ENCODE measurements at regions not wholly inside any gene's neighbourhood (a gene's known extent, or its start where the extent isn't known, plus 50 kb on each side); places are given as distances from the start of the nearest gene placed in this dataset.

DNA sequence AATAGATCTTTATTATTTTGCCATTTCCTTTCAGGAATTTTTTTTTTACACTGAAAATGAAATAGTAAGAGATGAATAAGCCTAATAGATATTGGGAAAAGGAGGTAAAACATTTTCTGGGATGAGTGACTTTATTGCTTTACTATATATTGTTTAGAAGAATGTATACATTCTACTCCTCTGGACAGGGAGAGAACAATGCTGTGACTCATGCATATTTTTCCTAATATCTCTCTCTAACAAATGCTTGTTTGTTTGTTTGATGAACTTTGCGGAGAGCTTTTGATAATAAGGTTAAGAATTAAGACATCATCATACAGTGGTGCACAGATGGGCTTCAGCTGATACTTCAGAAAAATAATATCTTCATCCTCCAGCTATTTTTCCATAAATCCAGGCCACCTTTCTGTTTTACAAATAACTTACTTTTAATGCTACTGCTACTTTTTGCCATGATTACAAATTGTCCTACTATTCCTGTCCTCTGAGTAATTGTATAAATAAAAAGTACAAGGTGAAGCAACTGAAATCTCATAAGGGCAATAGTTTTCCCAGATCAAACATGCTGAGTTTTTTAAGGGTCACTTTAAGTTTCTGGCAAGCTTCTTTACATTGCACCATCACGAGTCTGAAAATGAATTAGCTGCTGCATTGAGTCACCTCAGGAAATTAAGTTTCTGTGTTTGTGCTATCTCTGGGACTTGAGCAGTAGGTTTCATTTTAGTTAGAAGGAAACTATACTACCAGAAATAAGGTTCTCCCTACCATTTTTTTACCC is 207.3 kb upstream of the POT1 start:
- Histone ChIP-seq H3K4me3 (no peak overlapping the region), H3K4me1 (no peaks in the 10 kb centered on the region), H3K36me3 (no peaks in the 10 kb centered on the region), H3K9me3 (replicated peaks) (no peaks in the 10 kb centered on the region), H3K27ac (replicated peaks) (no peak overlapping the region), H3K27me3 (ENCODE audit: low read depth) (no peaks in the 10 kb centered on the region)
- no peak for DNase-seq
- TF ChIP-seq, protein P1, sequence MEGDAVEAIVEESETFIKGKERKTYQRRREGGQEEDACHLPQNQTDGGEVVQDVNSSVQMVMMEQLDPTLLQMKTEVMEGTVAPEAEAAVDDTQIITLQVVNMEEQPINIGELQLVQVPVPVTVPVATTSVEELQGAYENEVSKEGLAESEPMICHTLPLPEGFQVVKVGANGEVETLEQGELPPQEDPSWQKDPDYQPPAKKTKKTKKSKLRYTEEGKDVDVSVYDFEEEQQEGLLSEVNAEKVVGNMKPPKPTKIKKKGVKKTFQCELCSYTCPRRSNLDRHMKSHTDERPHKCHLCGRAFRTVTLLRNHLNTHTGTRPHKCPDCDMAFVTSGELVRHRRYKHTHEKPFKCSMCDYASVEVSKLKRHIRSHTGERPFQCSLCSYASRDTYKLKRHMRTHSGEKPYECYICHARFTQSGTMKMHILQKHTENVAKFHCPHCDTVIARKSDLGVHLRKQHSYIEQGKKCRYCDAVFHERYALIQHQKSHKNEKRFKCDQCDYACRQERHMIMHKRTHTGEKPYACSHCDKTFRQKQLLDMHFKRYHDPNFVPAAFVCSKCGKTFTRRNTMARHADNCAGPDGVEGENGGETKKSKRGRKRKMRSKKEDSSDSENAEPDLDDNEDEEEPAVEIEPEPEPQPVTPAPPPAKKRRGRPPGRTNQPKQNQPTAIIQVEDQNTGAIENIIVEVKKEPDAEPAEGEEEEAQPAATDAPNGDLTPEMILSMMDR (IDR thresholded peaks at IDR 0.05; ENCODE audit: borderline replicate concordance): no peak
- intact Hi-C loops (cut with micrococcal nuclease): no loop called here

DNA sequence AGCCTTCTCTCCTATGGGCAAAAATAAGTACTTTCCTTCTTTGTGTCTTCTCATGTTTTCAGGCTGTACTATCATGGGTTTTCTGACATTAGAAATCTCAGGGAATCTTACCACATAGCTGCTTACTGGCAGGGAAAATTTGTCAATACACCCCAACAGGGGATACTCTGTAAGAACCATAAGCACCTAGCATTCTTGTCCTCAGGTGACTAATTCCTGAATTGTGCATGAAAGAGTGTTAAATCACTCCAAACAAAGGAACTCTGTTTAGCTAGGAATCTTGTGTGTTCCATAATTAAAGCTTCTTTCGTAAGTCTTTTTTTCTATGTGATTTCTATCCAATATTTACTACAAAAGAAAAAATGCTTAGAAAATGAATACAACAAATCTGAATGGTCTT is 206.7 kb upstream of the POT1 start:
- intact Hi-C loops (cut with micrococcal nuclease): no loop called here
- Histone ChIP-seq H3K27me3 (ENCODE audit: low read depth) (no peaks in the 10 kb centered on the region), H3K27ac (replicated peaks) (no peak overlapping the region), H3K4me3 (no peak overlapping the region), H3K4me1 (no peaks in the 10 kb centered on the region), H3K9me3 (replicated peaks) (no peaks in the 10 kb centered on the region), H3K36me3 (no peaks in the 10 kb centered on the region)
- no peak for DNase-seq
- TF ChIP-seq, protein P1 (IDR thresholded peaks at IDR 0.05; ENCODE audit: borderline replicate concordance): no peak

GRCh38 chr7:125130173-125130572 is 200.5 kb upstream of the POT1 start:
- Histone ChIP-seq H3K27ac (replicated peaks) (no peak overlapping the region), H3K4me1 (no peaks in the 10 kb centered on the region), H3K4me3 (no peak overlapping the region), H3K9me3 (replicated peaks) (no peaks in the 10 kb centered on the region), H3K27me3 (ENCODE audit: low read depth) (no peaks in the 10 kb centered on the region), H3K36me3 (no peaks in the 10 kb centered on the region)
- TF ChIP-seq, protein P1 (IDR thresholded peaks at IDR 0.05; ENCODE audit: borderline replicate concordance): no peak
- DNase-seq: no peak
- intact Hi-C loops (cut with micrococcal nuclease): no loop called here

- Histone ChIP-seq H3K4me3 (no peak overlapping the region), H3K9me3 (replicated peaks) (no peaks in the 10 kb centered on the region), H3K27me3 (ENCODE audit: low read depth) (no peaks in the 10 kb centered on the region), H3K36me3 (no peaks in the 10 kb centered on the region), H3K4me1 (no peaks in the 10 kb centered on the region), H3K27ac (replicated peaks) (no peak overlapping the region)
- intact Hi-C loops (cut with micrococcal nuclease): no loop called here
- no peak for DNase-seq
- TF ChIP-seq, protein P1 (IDR thresholded peaks at IDR 0.05; ENCODE audit: borderline replicate concordance): no peak
Observed at GRCh38 chr7:125127304-125127703, 197.7 kb upstream of the POT1 start.

DNA sequence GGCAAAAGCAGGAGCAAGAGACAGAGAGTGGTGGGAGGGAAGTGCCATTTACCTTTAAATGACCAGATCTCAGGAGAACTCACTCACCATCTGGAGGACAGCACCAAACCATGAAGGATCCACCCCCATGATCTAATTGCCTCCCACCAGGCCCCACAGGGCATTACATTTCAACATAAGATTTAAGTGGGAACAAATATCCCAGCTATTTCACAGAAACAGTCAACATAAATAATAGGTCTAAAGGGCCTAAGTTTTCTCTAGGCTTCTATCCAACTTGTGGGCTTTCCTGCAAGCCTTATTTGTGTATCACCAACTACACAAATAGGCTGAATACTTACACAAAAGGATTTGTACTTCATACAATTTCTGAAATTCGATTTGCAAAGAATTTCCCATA is 196.8 kb upstream of the POT1 start:
- DNase-seq: no peak
- Histone ChIP-seq H3K4me3 (no peak overlapping the region), H3K27me3 (ENCODE audit: low read depth) (no peaks in the 10 kb centered on the region), H3K4me1 (no peaks in the 10 kb centered on the region), H3K27ac (replicated peaks) (no peak overlapping the region), H3K36me3 (no peaks in the 10 kb centered on the region), H3K9me3 (replicated peaks) (no peaks in the 10 kb centered on the region)
- TF ChIP-seq, protein P1 (IDR thresholded peaks at IDR 0.05; ENCODE audit: borderline replicate concordance): no peak
- intact Hi-C loops (cut with micrococcal nuclease): no loop called here
